K562 (cell line): ENCODE measurements at regions not wholly inside any gene's neighbourhood (a gene's known extent, or its start where the extent isn't known, plus 50 kb on each side); places are given as distances from the start of the nearest gene placed in this dataset.

ENCODE experiments used
- ATAC-seq: fragments of 200-7000 bp; cut with Tn5 transposase; 3 replicates; pipeline ENCODE4 v1.9.1; 2020; ENCODE audit warnings: moderate library complexity
- BruUV-seq: library from RNA; stranded (reverse); fragments of 400-500 nt; replicated peaks from 2 replicates; lab custom pipeline; 2021; lab: Mats Ljungman, UMichigan
- CTCF ChIA-PET: fragments of 300-600 bp; formaldehyde crosslinking; extraction: SDS; loops from one replicate; lab custom pipeline; 2021; ENCODE audit warnings: low intra/inter-chr PET ratio; lab: Yijun Ruan, JAX
- POLR2A ChIA-PET: fragments of 300-600, 350-650 bp; sonication (Branson Sonifier 250); formaldehyde crosslinking; extraction: SDS; loops from one replicate; lab custom pipeline; 2021; ENCODE audit warnings: antibody characterized with exemption, inconsistent platforms; lab: Yijun Ruan, JAX
- DNase-seq, 4 experiments: peaks; one replicate each; pipeline versions ENCODE4 v3.0.0 to v3.0.0-alpha.2; 2011 to 2018; ENCODE audit warnings: low spot score in 3 of 4, mixed read lengths in 3 of 4; ENCODE audit errors: extremely low read depth in 1 of 4
- FAIRE-seq: peaks from 2 replicates; lab custom pipeline; 2011; peaks lifted over from hg19 to GRCh38; lab: Jason Lieb, UNC
- H2AFZ ChIP-seq: 2 replicates; pipeline ENCODE4 v1.6.0; 2011; ENCODE audit warnings: low read depth, low read length, control low read depth, inconsistent platforms
- H3K27ac ChIP-seq: fragments of 200-600 bp; 3 replicates; pipeline ENCODE4 v1.8.0; 2011; ENCODE audit warnings: low read depth, mild to moderate bottlenecking, control low read depth, inconsistent platforms, low read length, moderate library complexity, mixed read lengths; ENCODE audit errors: extremely low read depth
- H3K27me3 ChIP-seq, 2 experiments: fragments of 300-600 bp in 1 of 2; 2 replicates in 1 of 2; 3 replicates in 1 of 2; pipeline versions ENCODE4 v1.6.0 to v1.8.0; 2011; ENCODE audit warnings: inconsistent platforms in 2 of 2, low read length in 2 of 2, mild to moderate bottlenecking in 1 of 2, mixed read lengths in 1 of 2, moderate library complexity in 1 of 2; ENCODE audit not compliant: control insufficient read depth in 2 of 2, insufficient read depth in 2 of 2
- H3K36me3 ChIP-seq: fragments of 300-600 bp; 3 replicates; pipeline ENCODE4 v1.8.0; 2011; ENCODE audit warnings: mild to moderate bottlenecking, low read length, inconsistent platforms; ENCODE audit not compliant: control insufficient read depth, insufficient read depth
- H3K4me1 ChIP-seq, 2 experiments: fragments of 200-600 bp in 1 of 2; replicated peaks in 1 of 2; 2 replicates in 1 of 2; 3 replicates in 1 of 2; pipeline versions ENCODE4 v1.5.1 to v1.8.0; 2011; ENCODE audit warnings: inconsistent platforms in 2 of 2, low read length in 2 of 2, mild to moderate bottlenecking in 1 of 2, mixed read lengths in 1 of 2, moderate library complexity in 1 of 2; ENCODE audit not compliant: control insufficient read depth in 2 of 2, insufficient read depth in 2 of 2
- H3K4me2 ChIP-seq: 2 replicates; pipeline ENCODE4 v1.6.1; 2011; ENCODE audit warnings: low read length, control low read depth, inconsistent platforms, mixed read lengths; ENCODE audit not compliant: insufficient read depth
- H3K4me3 ChIP-seq: fragments of 200-600 bp; sonication (generic), shearing (Covaris generic); 2 replicates; pipeline ENCODE4 v1.5.1; 2016; ENCODE audit warnings: control low read depth, inconsistent platforms
- H3K79me2 ChIP-seq: fragments of 200-600 bp; 3 replicates; pipeline ENCODE4 v1.8.0; 2011; ENCODE audit warnings: low read length, inconsistent platforms; ENCODE audit not compliant: control insufficient read depth, insufficient read depth
- H3K9ac ChIP-seq, 2 experiments: 2 replicates each; pipeline versions ENCODE4 v1.6.0 to v1.6.1; 2011; ENCODE audit warnings: low read depth in 2 of 2, low read length in 2 of 2, control low read depth in 1 of 2, inconsistent platforms in 1 of 2, mild to moderate bottlenecking in 1 of 2, mixed read lengths in 1 of 2; ENCODE audit not compliant: insufficient read depth in 1 of 2
- H3K9me1 ChIP-seq: one replicate; pipeline ENCODE4 v1.6.0; 2011; ENCODE audit warnings: inconsistent platforms, mild to moderate bottlenecking, low read length, moderate library complexity; ENCODE audit not compliant: control insufficient read depth, insufficient read depth
- H3K9me3 ChIP-seq: replicated peaks from 2 replicates; pipeline ENCODE4 v1.5.1; 2011; ENCODE audit warnings: low read depth, low read length, inconsistent platforms; ENCODE audit not compliant: control insufficient read depth, insufficient read depth
- H4K20me1 ChIP-seq: replicated peaks from 2 replicates; pipeline ENCODE4 v1.6.1; 2011; ENCODE audit warnings: low read length, inconsistent platforms, mixed read lengths; ENCODE audit not compliant: control insufficient read depth, insufficient read depth
- BMI1 ChIP-seq: fragments of 150-350 bp; IDR thresholded peaks from 2 replicates; pipeline ENCODE4 v1.6.1; 2014; ENCODE audit warnings: low read length
- GABPB2 ChIP-seq: fragments of 250-450 bp; sonication (Bioruptor Pico); conservative IDR thresholded peaks from 2 replicates; pipeline ENCODE4 v1.5.1; 2021; ENCODE audit warnings: mild to moderate bottlenecking
- GTF2E2 ChIP-seq: fragments of 200-800 bp; sonication (Bioruptor generic); IDR thresholded peaks from 2 replicates; pipeline ENCODE4 v1.6.1; 2016; ENCODE audit warnings: missing genetic modification characterization, missing compliant biosample characterization
- HNRNPL ChIP-seq: fragments of 200-400 bp; formaldehyde crosslinking; IDR thresholded peaks from 2 replicates; pipeline ENCODE4 v1.6.1; 2017; ENCODE audit warnings: low read depth, mild to moderate bottlenecking, low read length
- KHSRP ChIP-seq: fragments of 450-650 bp; IDR thresholded peaks from 2 replicates; pipeline ENCODE4 v1.6.1; 2017
- KLF6 ChIP-seq: fragments of 250-450 bp; sonication (Bioruptor Pico); IDR thresholded peaks from 2 replicates; pipeline ENCODE4 v1.4.0; 2020; ENCODE audit warnings: mild to moderate bottlenecking, moderate library complexity, borderline replicate concordance
- PURB ChIP-seq: sonication (generic); formaldehyde crosslinking; IDR thresholded peaks from 2 replicates; pipeline ENCODE4 v1.9.0; 2021; ENCODE audit warnings: low read depth, mild to moderate bottlenecking, missing genetic modification reagents
- RBM39 ChIP-seq: fragments of 200-400 bp; formaldehyde crosslinking; optimal IDR thresholded peaks from 2 replicates; pipeline ENCODE3; 2018; ENCODE audit warnings: low read depth, low read length
- TCF7L2 ChIP-seq: fragments of 150-350 bp; IDR thresholded peaks from 2 replicates; pipeline ENCODE4 v1.6.1; 2016; ENCODE audit warnings: low read depth, mild to moderate bottlenecking, low read length, moderate library complexity
- ZNF253 ChIP-seq: fragments of 250-450 bp; sonication (Bioruptor Pico); conservative IDR thresholded peaks from 2 replicates; pipeline ENCODE4 v1.6.1; 2021; ENCODE audit warnings: mild to moderate bottlenecking
- in situ Hi-C: fragments of 300-500 bp; cut with MboI; formaldehyde crosslinking; loops from 4 replicates; pipeline ENCODE4 v1.15.0; 2018; ENCODE audit warnings: inconsistent platforms, mixed read lengths
- intact Hi-C: fragments of 100-400 bp; cut with micrococcal nuclease; formaldehyde crosslinking; loops from 2 replicates; pipeline ENCODE4 v1.14.2; 2022
- TF ChIP-seq, protein P1 (sequence below): fragments of 250-450 bp; sonication (Bioruptor Pico); IDR thresholded peaks from 2 replicates; pipeline ENCODE4 v1.5.0; 2021; ENCODE audit warnings: mild to moderate bottlenecking, borderline replicate concordance

DNA sequence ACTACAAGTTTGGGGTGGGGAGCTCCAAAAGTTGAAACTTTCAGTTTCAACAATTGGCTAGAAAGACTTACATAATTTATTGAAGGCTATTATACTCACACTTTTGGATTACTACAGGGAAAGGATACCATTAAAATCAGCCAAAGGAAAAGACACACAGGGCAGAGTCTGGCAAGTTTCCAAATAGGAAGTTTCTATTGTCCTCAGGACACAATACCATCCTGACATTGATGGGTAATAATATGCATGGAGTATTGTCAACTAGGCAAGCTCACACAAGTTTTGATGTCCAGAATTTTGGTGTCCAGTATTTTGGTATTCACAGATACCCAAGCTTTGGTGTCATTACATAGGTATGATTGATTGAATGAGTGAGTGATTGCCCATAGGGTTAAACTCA, 872.6 kb upstream of the SORCS1 start:
- ChIA-PET CTCF (interaction anchor here (0.5 kb wide), 1 partner anchor 995 kb away, joined by 3 read pairs; no protein-coding TSS in a partner anchor), POLR2A (no interaction called here)
- H3K9me1 ChIP-seq: no peaks in the 10 kb centered on the region
- no peaks in the 10 kb centered on the region for H3K27me3 ChIP-seq
- H2AFZ ChIP-seq: no peak overlapping the region
- ATAC-seq: no peak
- TF ChIP-seq KHSRP: no peak
- TF ChIP-seq GABPB2 (CRISPR knock-in tag): no peak
- no peak for TF ChIP-seq BMI1
- TF ChIP-seq TCF7L2: no peak
- TF ChIP-seq PURB: no peak
- no peak for TF ChIP-seq ZNF253 (CRISPR knock-in tag)
- TF ChIP-seq HNRNPL: no peak
- TF ChIP-seq, protein P1, sequence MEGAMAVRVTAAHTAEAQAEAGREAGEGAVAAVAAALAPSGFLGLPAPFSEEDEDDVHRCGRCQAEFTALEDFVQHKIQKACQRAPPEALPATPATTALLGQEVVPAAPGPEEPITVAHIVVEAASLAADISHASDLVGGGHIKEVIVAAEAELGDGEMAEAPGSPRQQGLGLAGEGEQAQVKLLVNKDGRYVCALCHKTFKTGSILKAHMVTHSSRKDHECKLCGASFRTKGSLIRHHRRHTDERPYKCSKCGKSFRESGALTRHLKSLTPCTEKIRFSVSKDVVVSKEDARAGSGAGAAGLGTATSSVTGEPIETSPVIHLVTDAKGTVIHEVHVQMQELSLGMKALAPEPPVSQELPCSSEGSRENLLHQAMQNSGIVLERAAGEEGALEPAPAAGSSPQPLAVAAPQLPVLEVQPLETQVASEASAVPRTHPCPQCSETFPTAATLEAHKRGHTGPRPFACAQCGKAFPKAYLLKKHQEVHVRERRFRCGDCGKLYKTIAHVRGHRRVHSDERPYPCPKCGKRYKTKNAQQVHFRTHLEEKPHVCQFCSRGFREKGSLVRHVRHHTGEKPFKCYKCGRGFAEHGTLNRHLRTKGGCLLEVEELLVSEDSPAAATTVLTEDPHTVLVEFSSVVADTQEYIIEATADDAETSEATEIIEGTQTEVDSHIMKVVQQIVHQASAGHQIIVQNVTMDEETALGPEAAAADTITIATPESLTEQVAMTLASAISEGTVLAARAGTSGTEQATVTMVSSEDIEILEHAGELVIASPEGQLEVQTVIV (CRISPR knock-in tag): no peak
- no peak for TF ChIP-seq KLF6
- no peak for TF ChIP-seq RBM39
- no peak for TF ChIP-seq GTF2E2 (tag)
- TF ChIP-seq, all 486 proteins: peak for 0
- no TSS peak for BruUV-seq
- Histone ChIP-seq H3K36me3 (no peaks in the 10 kb centered on the region), H3K4me2 (no peak overlapping the region), H4K20me1 (no peaks in the 10 kb centered on the region), H3K4me1 (no peaks in the 10 kb centered on the region), H3K9ac (no peak overlapping the region), H3K9me3 (no peaks in the 10 kb centered on the region), H3K27ac (no peak overlapping the region), H3K4me3 (no peak overlapping the region), H3K79me2 (no peaks in the 10 kb centered on the region)
- DNase-seq: no peak
- in situ Hi-C loops (no loop called here), intact Hi-C loops (no loop called here)
- FAIRE-seq: no peak
